Lung microvascular endothelial cell (primary cell): ENCODE measurements at regions not wholly inside any gene's neighbourhood (a gene's known extent, or its start where the extent isn't known, plus 50 kb on each side); places are given as distances from the start of the nearest gene placed in this dataset.
"Not testable (repeated sequence)": the region's sequence is repeated elsewhere in the genome, so short reads cannot be mapped to it uniquely, and the experiment has no call there.

Experiments
- DNase-seq, 2 donors: peaks; one replicate each; pipeline versions ENCODE4 v3.0.0 to v3.0.0-alpha.2; 2010; ENCODE audit warnings: low read depth in 2 of 2

- no peak for DNase-seq
Measured at GRCh38 chr3:8405144-8405543, 96.5 kb upstream of the LMCD1 start.

GRCh38 chr3:8406479-8406878, 95.1 kb upstream of the LMCD1 start:
- DNase-seq = no peak

- DNase-seq = no peak
Measured at GRCh38 chr3:8413337-8413926, 88.2 kb upstream of the LMCD1 start.

- peak; percentile 45 to 48 for DNase-seq
Measured at GRCh38 chr3:8416965-8417364, 84.7 kb upstream of the LMCD1 start.

- no peak for DNase-seq
Measured at GRCh38 chr3:8420612-8421011, 81.0 kb upstream of the LMCD1 start.

- DNase-seq = no peak
Measured at GRCh38 chr3:8421267-8421666, 80.4 kb upstream of the LMCD1 start.

GRCh38 chr3:8421711-8422110, 79.9 kb upstream of the LMCD1 start:
- no peak for DNase-seq

- DNase-seq = no peak
Measured at GRCh38 chr3:8423307-8423706, 78.3 kb upstream of the LMCD1 start.

- DNase-seq = no peak
Measured at GRCh38 chr3:8424281-8424680, 77.3 kb upstream of the LMCD1 start.

- no peak for DNase-seq
Measured at GRCh38 chr3:8436661-8437287, 64.8 kb upstream of the LMCD1 start.

GRCh38 chr3:8438507-8439079, 63.0 kb upstream of the LMCD1 start:
- no peak for DNase-seq

GRCh38 chr3:8440142-8440541, 61.5 kb upstream of the LMCD1 start:
- DNase-seq = not testable (repeated sequence)

GRCh38 chr3:8441969-8442559, 59.6 kb upstream of the LMCD1 start:
- DNase-seq = peak; percentile 73 to 79

- DNase-seq = peak; percentile 27 to 62
Measured at GRCh38 chr3:8442993-8443650, 58.5 kb upstream of the LMCD1 start.

GRCh38 chr3:8443829-8444791, 57.5 kb upstream of the LMCD1 start:
- peak; percentile 99 to 100 for DNase-seq

GRCh38 chr3:8444883-8445282, 56.7 kb upstream of the LMCD1 start:
- DNase-seq = peak in 1 of 2 donors; percentile 24

- peak; percentile 97 for DNase-seq
Measured at GRCh38 chr3:8445861-8446260, 55.8 kb upstream of the LMCD1 start.

GRCh38 chr3:8446845-8447244, 54.8 kb upstream of the LMCD1 start:
- DNase-seq = no peak

GRCh38 chr3:8450618-8451017, 51.0 kb upstream of the LMCD1 start:
- no peak for DNase-seq

GRCh38 chr3:8451696-8452095, 49.9 kb upstream of the LMCD1 start:
- DNase-seq = peak in 1 of 2 donors; percentile 41
